ENCODE measurements at regions not wholly inside any gene's neighbourhood (a gene's known extent, or its start where the extent isn't known, plus 50 kb on each side); places are given as distances from the start of the nearest gene placed in this dataset.

- Histone ChIP-seq H3K27ac (ENCODE audit: low read depth in 1 of 2, low read length in 2 of 2) (no peak overlapping the region), H3K9ac (ENCODE audit: low read depth in 1 of 2, low read length in 2 of 2) (no peak overlapping the region), H3K36me3 (ENCODE audit: control insufficient read depth in 4 of 4, insufficient read depth in 3 of 4, low read depth in 1 of 4, low read length in 3 of 4) (no peaks in the 10 kb centered on the region), H3K4me1 (ENCODE audit: control insufficient read depth in 4 of 4, insufficient read depth in 4 of 4, low read length in 3 of 4) (no peaks in the 10 kb centered on the region), H3K9me3 (ENCODE audit: control insufficient read depth in 4 of 4, low read length in 3 of 4) (peaks cover 0 to 5% (median 2%) of the 10 kb centered on the region in 4 donors), H3K4me3 (ENCODE audit: low read depth in 1 of 3, low read length in 3 of 3) (no peak overlapping the region), H3K27me3 (ENCODE audit: control insufficient read depth in 4 of 4, insufficient read depth in 4 of 4, low read length in 3 of 4) (peaks cover 0 to 3% (median 1%) of the 10 kb centered on the region in 4 donors)
- 88% methylated on average over 9 of the region's 9 CpGs for WGBS
- no peak for TF ChIP-seq SP1 (IDR thresholded peaks at IDR 0.05)
- no peak for TF ChIP-seq RXRA (IDR thresholded peaks at IDR 0.05)
- TF ChIP-seq, protein P1, sequence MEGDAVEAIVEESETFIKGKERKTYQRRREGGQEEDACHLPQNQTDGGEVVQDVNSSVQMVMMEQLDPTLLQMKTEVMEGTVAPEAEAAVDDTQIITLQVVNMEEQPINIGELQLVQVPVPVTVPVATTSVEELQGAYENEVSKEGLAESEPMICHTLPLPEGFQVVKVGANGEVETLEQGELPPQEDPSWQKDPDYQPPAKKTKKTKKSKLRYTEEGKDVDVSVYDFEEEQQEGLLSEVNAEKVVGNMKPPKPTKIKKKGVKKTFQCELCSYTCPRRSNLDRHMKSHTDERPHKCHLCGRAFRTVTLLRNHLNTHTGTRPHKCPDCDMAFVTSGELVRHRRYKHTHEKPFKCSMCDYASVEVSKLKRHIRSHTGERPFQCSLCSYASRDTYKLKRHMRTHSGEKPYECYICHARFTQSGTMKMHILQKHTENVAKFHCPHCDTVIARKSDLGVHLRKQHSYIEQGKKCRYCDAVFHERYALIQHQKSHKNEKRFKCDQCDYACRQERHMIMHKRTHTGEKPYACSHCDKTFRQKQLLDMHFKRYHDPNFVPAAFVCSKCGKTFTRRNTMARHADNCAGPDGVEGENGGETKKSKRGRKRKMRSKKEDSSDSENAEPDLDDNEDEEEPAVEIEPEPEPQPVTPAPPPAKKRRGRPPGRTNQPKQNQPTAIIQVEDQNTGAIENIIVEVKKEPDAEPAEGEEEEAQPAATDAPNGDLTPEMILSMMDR (IDR thresholded peaks at IDR 0.05; ENCODE audit: low read depth, low read length, missing input control), result no peak
- TF ChIP-seq, protein P2, sequence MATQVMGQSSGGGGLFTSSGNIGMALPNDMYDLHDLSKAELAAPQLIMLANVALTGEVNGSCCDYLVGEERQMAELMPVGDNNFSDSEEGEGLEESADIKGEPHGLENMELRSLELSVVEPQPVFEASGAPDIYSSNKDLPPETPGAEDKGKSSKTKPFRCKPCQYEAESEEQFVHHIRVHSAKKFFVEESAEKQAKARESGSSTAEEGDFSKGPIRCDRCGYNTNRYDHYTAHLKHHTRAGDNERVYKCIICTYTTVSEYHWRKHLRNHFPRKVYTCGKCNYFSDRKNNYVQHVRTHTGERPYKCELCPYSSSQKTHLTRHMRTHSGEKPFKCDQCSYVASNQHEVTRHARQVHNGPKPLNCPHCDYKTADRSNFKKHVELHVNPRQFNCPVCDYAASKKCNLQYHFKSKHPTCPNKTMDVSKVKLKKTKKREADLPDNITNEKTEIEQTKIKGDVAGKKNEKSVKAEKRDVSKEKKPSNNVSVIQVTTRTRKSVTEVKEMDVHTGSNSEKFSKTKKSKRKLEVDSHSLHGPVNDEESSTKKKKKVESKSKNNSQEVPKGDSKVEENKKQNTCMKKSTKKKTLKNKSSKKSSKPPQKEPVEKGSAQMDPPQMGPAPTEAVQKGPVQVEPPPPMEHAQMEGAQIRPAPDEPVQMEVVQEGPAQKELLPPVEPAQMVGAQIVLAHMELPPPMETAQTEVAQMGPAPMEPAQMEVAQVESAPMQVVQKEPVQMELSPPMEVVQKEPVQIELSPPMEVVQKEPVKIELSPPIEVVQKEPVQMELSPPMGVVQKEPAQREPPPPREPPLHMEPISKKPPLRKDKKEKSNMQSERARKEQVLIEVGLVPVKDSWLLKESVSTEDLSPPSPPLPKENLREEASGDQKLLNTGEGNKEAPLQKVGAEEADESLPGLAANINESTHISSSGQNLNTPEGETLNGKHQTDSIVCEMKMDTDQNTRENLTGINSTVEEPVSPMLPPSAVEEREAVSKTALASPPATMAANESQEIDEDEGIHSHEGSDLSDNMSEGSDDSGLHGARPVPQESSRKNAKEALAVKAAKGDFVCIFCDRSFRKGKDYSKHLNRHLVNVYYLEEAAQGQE (IDR thresholded peaks at IDR 0.05), result no peak
- no peak for TF ChIP-seq NR2F2 (IDR thresholded peaks at IDR 0.05)
- no peak for TF ChIP-seq HNF4G (IDR thresholded peaks at IDR 0.05)
- no peak for TF ChIP-seq TAF1 (conservative IDR thresholded peaks at IDR 0.05)
- TF ChIP-seq YY1 (IDR thresholded peaks at IDR 0.05), result no peak
- TF ChIP-seq HNF4A (conservative IDR thresholded peaks at IDR 0.05), result no peak
- no peak for TF ChIP-seq ATF3 (IDR thresholded peaks at IDR 0.05)
- no peak for TF ChIP-seq EGR1 (IDR thresholded peaks at IDR 0.05; ENCODE audit: low read depth in 2 of 2)
- peak; percentile 12 for DNase-seq (ENCODE audit: low spot score)
These were observed 54.0 kb upstream of the TWIST2 start for GRCh38 chr2:238793801-238794449.

DNA sequence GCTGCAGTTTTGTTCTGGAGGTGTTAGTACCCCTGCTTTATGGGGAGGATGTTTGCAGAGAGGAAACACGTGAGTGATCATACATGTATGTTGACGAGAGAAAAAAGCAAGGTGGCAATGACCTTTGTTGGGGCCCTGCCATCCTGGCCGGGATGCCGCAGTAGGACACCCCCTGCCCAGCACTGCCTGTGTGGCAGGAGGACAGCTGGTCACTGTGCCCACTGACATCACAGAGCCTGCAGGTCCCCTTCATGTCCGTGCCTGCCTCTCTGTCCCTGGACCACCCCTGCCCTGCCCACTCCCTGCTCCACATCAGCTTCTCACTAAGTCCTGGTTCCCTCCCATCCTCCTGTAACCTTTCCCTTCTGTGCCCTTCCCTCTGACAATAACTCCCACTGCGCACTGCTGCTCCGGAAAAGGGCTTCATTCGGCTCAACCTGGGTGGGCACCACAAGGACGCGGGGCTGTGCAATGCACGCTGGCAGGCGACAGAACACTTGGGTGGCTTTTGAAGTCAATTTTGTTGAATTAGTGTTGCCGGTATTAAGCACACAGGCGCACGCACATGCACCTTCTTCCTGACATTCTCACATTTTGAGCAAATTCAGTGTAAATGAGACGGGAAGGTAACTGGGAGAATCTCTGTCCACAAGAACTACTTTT, 51.5 kb upstream of the TWIST2 start:
- Histone ChIP-seq H3K9ac (ENCODE audit: low read depth in 1 of 2, low read length in 2 of 2) (no peak overlapping the region), H3K4me3 (ENCODE audit: low read depth in 1 of 3, low read length in 3 of 3) (no peak overlapping the region), H3K4me1 (ENCODE audit: control insufficient read depth in 4 of 4, insufficient read depth in 4 of 4, low read length in 3 of 4) (no peaks in the 10 kb centered on the region), H3K27me3 (ENCODE audit: control insufficient read depth in 4 of 4, insufficient read depth in 4 of 4, low read length in 3 of 4) (peaks cover 0 to 3% (median 1%) of the 10 kb centered on the region in 4 donors), H3K9me3 (ENCODE audit: control insufficient read depth in 4 of 4, low read length in 3 of 4) (peaks cover 0 to 5% (median 2%) of the 10 kb centered on the region in 4 donors), H3K36me3 (ENCODE audit: control insufficient read depth in 4 of 4, insufficient read depth in 3 of 4, low read depth in 1 of 4, low read length in 3 of 4) (no peaks in the 10 kb centered on the region), H3K27ac (ENCODE audit: low read depth in 1 of 2, low read length in 2 of 2) (no peak overlapping the region)
- WGBS, result 82% methylated on average over 16 of the region's 16 CpGs
- TF ChIP-seq JUND (IDR thresholded peaks at IDR 0.05) (no peak), RAD21 (IDR thresholded peaks at IDR 0.05) (no peak), GABPA (IDR thresholded peaks at IDR 0.05 in 1 of 2, conservative IDR thresholded peaks at IDR 0.05 in 1 of 2) (no peak), FOXA1 (IDR thresholded peaks at IDR 0.05) (no peak), ATF3 (IDR thresholded peaks at IDR 0.05) (no peak), ZBTB33 (IDR thresholded peaks at IDR 0.05) (no peak), RXRA (IDR thresholded peaks at IDR 0.05) (no peak), HNF4A (conservative IDR thresholded peaks at IDR 0.05) (no peak), HNF4G (IDR thresholded peaks at IDR 0.05) (no peak)
- TF ChIP-seq, protein P1 (IDR thresholded peaks at IDR 0.05; ENCODE audit: low read depth, low read length, missing input control), result no peak
- TF ChIP-seq, protein P2 (IDR thresholded peaks at IDR 0.05), result no peak
- peak; percentile 24 for DNase-seq (ENCODE audit: low spot score)
